ENCODE measurements at regions not wholly inside any gene's neighbourhood (a gene's known extent, or its start where the extent isn't known, plus 50 kb on each side); places are given as distances from the start of the nearest gene placed in this dataset.

GRCh38 chr1:232196042-232196441 is 433.9 kb downstream of the SIPA1L2 start:
- no peak overlapping the region for H3K4me2 ChIP-seq (ENCODE audit: low read depth, low read length)
- H3K9ac ChIP-seq (ENCODE audit: low read length): no peak overlapping the region
- no peaks in the 10 kb centered on the region for H3K4me1 ChIP-seq (ENCODE audit: low read length)
- no peak overlapping the region for H3K27ac ChIP-seq (ENCODE audit: low read length)
- no peaks in the 10 kb centered on the region for H3K9me2 ChIP-seq (replicated peaks; ENCODE audit: insufficient read depth, low read length)
- H3F3A ChIP-seq (ENCODE audit: insufficient read depth, low read length): no peaks in the 10 kb centered on the region
- DNase-seq: no peak
- no peaks in the 10 kb centered on the region for H4K20me1 ChIP-seq (ENCODE audit: insufficient read depth, low read length)
- H3K27me3 ChIP-seq (replicated peaks; ENCODE audit: insufficient read depth, low read length): no peaks in the 10 kb centered on the region
- H3K36me3 ChIP-seq (replicated peaks; ENCODE audit: insufficient read depth, low read length): no peaks in the 10 kb centered on the region
- no peaks in the 10 kb centered on the region for H3K9me3 ChIP-seq (replicated peaks; ENCODE audit: insufficient read depth, low read length)
- no peak overlapping the region for H3K4me3 ChIP-seq (ENCODE audit: low read length)
- TF ChIP-seq CTCF (IDR thresholded peaks at IDR 0.05; ENCODE audit: low read length) (no peak), EZH2 (optimal IDR thresholded peaks at IDR 0.05; ENCODE audit: low read depth, low read length) (no peak), EZH2phosphoT487 (IDR thresholded peaks at IDR 0.05; ENCODE audit: low read length) (no peak)
- no peak overlapping the region for H2AFZ ChIP-seq (ENCODE audit: low read length)
- no peaks in the 10 kb centered on the region for H3K79me2 ChIP-seq (ENCODE audit: low read length)

GRCh38 chr1:232194424-232194823 is 435.5 kb downstream of the SIPA1L2 start:
- H3K4me2 ChIP-seq (ENCODE audit: low read depth, low read length): no peak overlapping the region
- H3K36me3 ChIP-seq (replicated peaks; ENCODE audit: insufficient read depth, low read length): no peaks in the 10 kb centered on the region
- H4K20me1 ChIP-seq (ENCODE audit: insufficient read depth, low read length): no peaks in the 10 kb centered on the region
- H3K27me3 ChIP-seq (replicated peaks; ENCODE audit: insufficient read depth, low read length): no peaks in the 10 kb centered on the region
- H3K4me3 ChIP-seq (ENCODE audit: low read length): no peak overlapping the region
- no peak overlapping the region for H3K9ac ChIP-seq (ENCODE audit: low read length)
- TF ChIP-seq CTCF (IDR thresholded peaks at IDR 0.05; ENCODE audit: low read length): no peak
- TF ChIP-seq EZH2 (optimal IDR thresholded peaks at IDR 0.05; ENCODE audit: low read depth, low read length): no peak
- TF ChIP-seq EZH2phosphoT487 (IDR thresholded peaks at IDR 0.05; ENCODE audit: low read length): no peak
- no peak overlapping the region for H3K27ac ChIP-seq (ENCODE audit: low read length)
- H3K4me1 ChIP-seq (ENCODE audit: low read length): no peaks in the 10 kb centered on the region
- H3F3A ChIP-seq (ENCODE audit: insufficient read depth, low read length): no peaks in the 10 kb centered on the region
- no peaks in the 10 kb centered on the region for H3K9me3 ChIP-seq (replicated peaks; ENCODE audit: insufficient read depth, low read length)
- H3K9me2 ChIP-seq (replicated peaks; ENCODE audit: insufficient read depth, low read length): no peaks in the 10 kb centered on the region
- no peak overlapping the region for H2AFZ ChIP-seq (ENCODE audit: low read length)
- no peak for DNase-seq
- H3K79me2 ChIP-seq (ENCODE audit: low read length): no peaks in the 10 kb centered on the region

GRCh38 chr1:232193451-232193783 is 436.5 kb downstream of the SIPA1L2 start:
- no peak for TF ChIP-seq EZH2phosphoT487 (IDR thresholded peaks at IDR 0.05; ENCODE audit: low read length)
- no peak for TF ChIP-seq CTCF (IDR thresholded peaks at IDR 0.05; ENCODE audit: low read length)
- H3K4me2 ChIP-seq (ENCODE audit: low read depth, low read length): no peak overlapping the region
- H3K9me3 ChIP-seq (replicated peaks; ENCODE audit: insufficient read depth, low read length): no peaks in the 10 kb centered on the region
- H3K36me3 ChIP-seq (replicated peaks; ENCODE audit: insufficient read depth, low read length): no peaks in the 10 kb centered on the region
- H4K20me1 ChIP-seq (ENCODE audit: insufficient read depth, low read length): no peaks in the 10 kb centered on the region
- DNase-seq: no peak
- no peak overlapping the region for H3K27ac ChIP-seq (ENCODE audit: low read length)
- no peaks in the 10 kb centered on the region for H3F3A ChIP-seq (ENCODE audit: insufficient read depth, low read length)
- H3K4me3 ChIP-seq (ENCODE audit: low read length): no peak overlapping the region
- H3K27me3 ChIP-seq (replicated peaks; ENCODE audit: insufficient read depth, low read length): no peaks in the 10 kb centered on the region
- H2AFZ ChIP-seq (ENCODE audit: low read length): no peak overlapping the region
- no peaks in the 10 kb centered on the region for H3K9me2 ChIP-seq (replicated peaks; ENCODE audit: insufficient read depth, low read length)
- no peak overlapping the region for H3K9ac ChIP-seq (ENCODE audit: low read length)
- no peaks in the 10 kb centered on the region for H3K79me2 ChIP-seq (ENCODE audit: low read length)
- no peaks in the 10 kb centered on the region for H3K4me1 ChIP-seq (ENCODE audit: low read length)
